WTC11 (cell line): ENCODE measurements at regions not wholly inside any gene's neighbourhood (a gene's known extent, or its start where the extent isn't known, plus 50 kb on each side); places are given as distances from the start of the nearest gene placed in this dataset.

Experiments
- ATAC-seq: fragments of 200-7000 bp; cut with Tn5 transposase; 2 replicates; pipeline ENCODE4 v1.10.0; 2021; ENCODE audit warnings: mild to moderate bottlenecking, moderate library complexity
- CTCF ChIA-PET: fragments of 300-600 bp; sonication (Branson Sonifier 250); formaldehyde crosslinking; loops from one replicate; lab custom pipeline; 2021; ENCODE audit warnings: antibody characterized with exemption; lab: Charles Lee
- POLR2A ChIA-PET: fragments of 350-600 bp; sonication (Branson Sonifier 250); formaldehyde crosslinking; loops from one replicate; lab custom pipeline; 2021; ENCODE audit warnings: antibody characterized with exemption; lab: Charles Lee
- DNase-seq: peaks from one replicate; pipeline ENCODE4 v3.0.0; 2021; ENCODE audit warnings: low spot score
- H3K27ac Mint-ChIP-seq: 2 replicates; pipeline ENCODE4 v1.8.0; 2021; ENCODE audit warnings: mixed read lengths
- H3K27me3 Mint-ChIP-seq: 2 replicates; pipeline ENCODE4 v1.8.0; 2021; ENCODE audit warnings: low read depth, mild to moderate bottlenecking, moderate library complexity, mixed read lengths
- H3K36me3 Mint-ChIP-seq: 2 replicates; pipeline ENCODE4 v1.8.0; 2021; ENCODE audit warnings: mixed read lengths
- H3K4me1 Mint-ChIP-seq: 2 replicates; pipeline ENCODE4 v1.8.0; 2022; ENCODE audit warnings: mixed read lengths
- H3K4me3 Mint-ChIP-seq: 2 replicates; pipeline ENCODE4 v1.8.0; 2021; ENCODE audit warnings: mild to moderate bottlenecking, moderate library complexity, mixed read lengths
- H3K9me3 Mint-ChIP-seq: 2 replicates; pipeline ENCODE4 v1.8.0; 2021; ENCODE audit warnings: mixed read lengths
- AR ChIP-seq: fragments of 250-450 bp; sonication (Bioruptor Pico); IDR thresholded peaks from 2 replicates; pipeline ENCODE4 v1.9.0; 2021; ENCODE audit warnings: mild to moderate bottlenecking
- ATF2 ChIP-seq: sonication (generic); formaldehyde crosslinking; IDR thresholded peaks from 2 replicates; pipeline ENCODE4 v1.8.1; 2022; ENCODE audit warnings: low read depth, missing genetic modification reagents, borderline replicate concordance
- ATF3 ChIP-seq: sonication (generic); formaldehyde crosslinking; conservative IDR thresholded peaks from 2 replicates; pipeline ENCODE4 v1.8.1; 2022; ENCODE audit warnings: mild to moderate bottlenecking, missing genetic modification reagents
- E2F4 ChIP-seq: sonication (generic); formaldehyde crosslinking; IDR thresholded peaks from 2 replicates; pipeline ENCODE4 v1.8.1; 2022; ENCODE audit warnings: low read depth, mild to moderate bottlenecking, moderate library complexity, missing genetic modification reagents, borderline replicate concordance
- ELF4 ChIP-seq: sonication (generic); formaldehyde crosslinking; IDR thresholded peaks from 2 replicates; pipeline ENCODE4 v1.8.1; 2022; ENCODE audit warnings: low read depth, mild to moderate bottlenecking, moderate library complexity, missing genetic modification reagents
- EMX1 ChIP-seq: fragments of 250-450 bp; sonication (Bioruptor Pico); IDR thresholded peaks from 2 replicates; pipeline ENCODE4 v1.8.0; 2021; ENCODE audit warnings: mild to moderate bottlenecking
- ETV6 ChIP-seq: sonication (generic); formaldehyde crosslinking; IDR thresholded peaks from 2 replicates; pipeline ENCODE4 v1.8.1; 2022; ENCODE audit warnings: mild to moderate bottlenecking, missing genetic modification reagents
- FOXK1 ChIP-seq: sonication (generic); formaldehyde crosslinking; IDR thresholded peaks from 2 replicates; pipeline ENCODE4 v1.8.0; 2022; ENCODE audit warnings: mild to moderate bottlenecking, moderate library complexity, missing genetic modification reagents
- FOXP1 ChIP-seq: sonication (generic); formaldehyde crosslinking; IDR thresholded peaks from 2 replicates; pipeline ENCODE4 v1.8.0; 2022; ENCODE audit warnings: missing genetic modification reagents, mild to moderate bottlenecking, moderate library complexity, borderline replicate concordance
- IRF1 ChIP-seq: sonication (generic); formaldehyde crosslinking; IDR thresholded peaks from 2 replicates; pipeline ENCODE4 v1.8.0; 2023; ENCODE audit warnings: missing genetic modification reagents
- MXD4 ChIP-seq: fragments of 250-450 bp; sonication (Bioruptor Pico); IDR thresholded peaks from 2 replicates; pipeline ENCODE4 v1.8.0; 2021; ENCODE audit warnings: mild to moderate bottlenecking, moderate library complexity, borderline replicate concordance
- MYBL2 ChIP-seq: sonication (generic); formaldehyde crosslinking; IDR thresholded peaks from 2 replicates; pipeline ENCODE4 v1.8.1; 2023; ENCODE audit warnings: mild to moderate bottlenecking, moderate library complexity, missing genetic modification reagents
- NR3C1 ChIP-seq: sonication (generic); formaldehyde crosslinking; conservative IDR thresholded peaks from 2 replicates; pipeline ENCODE4 v1.8.1; 2023; ENCODE audit warnings: low read depth, mild to moderate bottlenecking, missing genetic modification reagents
- RELA ChIP-seq: sonication (generic); formaldehyde crosslinking; IDR thresholded peaks from 2 replicates; pipeline ENCODE4 v1.8.1; 2022; ENCODE audit warnings: missing genetic modification reagents, mild to moderate bottlenecking, borderline replicate concordance
- SOX15 ChIP-seq: fragments of 250-450 bp; sonication (Bioruptor Pico); IDR thresholded peaks from 2 replicates; pipeline ENCODE4 v1.9.0; 2021; ENCODE audit warnings: mild to moderate bottlenecking
- TCF7 ChIP-seq: sonication (generic); formaldehyde crosslinking; IDR thresholded peaks from 2 replicates; pipeline ENCODE4 v1.8.0; 2022; ENCODE audit warnings: mild to moderate bottlenecking, low read depth, missing genetic modification reagents, moderate library complexity
- TEAD4 ChIP-seq: sonication (generic); formaldehyde crosslinking; IDR thresholded peaks from 2 replicates; pipeline ENCODE4 v1.8.0; 2022; ENCODE audit warnings: mild to moderate bottlenecking, missing genetic modification reagents
- TP53 ChIP-seq: sonication (generic); formaldehyde crosslinking; IDR thresholded peaks from 2 replicates; pipeline ENCODE4 v1.8.1; 2023; ENCODE audit warnings: mild to moderate bottlenecking, missing genetic modification reagents
- ZBTB21 ChIP-seq: sonication (generic); formaldehyde crosslinking; IDR thresholded peaks from 2 replicates; pipeline ENCODE4 v1.8.1; 2023; ENCODE audit warnings: mild to moderate bottlenecking, missing genetic modification reagents, borderline replicate concordance
- ZBTB43 ChIP-seq: sonication (generic); formaldehyde crosslinking; IDR thresholded peaks from 2 replicates; pipeline ENCODE4 v1.8.1; 2023; ENCODE audit warnings: mild to moderate bottlenecking, missing genetic modification reagents
- ZNF219 ChIP-seq: sonication (generic); formaldehyde crosslinking; IDR thresholded peaks from 2 replicates; pipeline ENCODE4 v1.8.0; 2023; ENCODE audit warnings: missing genetic modification reagents, mild to moderate bottlenecking, borderline replicate concordance
- ZNF317 ChIP-seq: sonication (generic); formaldehyde crosslinking; IDR thresholded peaks from 2 replicates; pipeline ENCODE4 v1.8.1; 2023; ENCODE audit warnings: low read depth, mild to moderate bottlenecking, moderate library complexity, missing genetic modification reagents, borderline replicate concordance
- ZNF416 ChIP-seq: fragments of 250-450 bp; sonication (Bioruptor Pico); IDR thresholded peaks from 2 replicates; pipeline ENCODE4 v1.9.0; 2021; ENCODE audit warnings: mild to moderate bottlenecking, inconsistent platforms
- ZNF423 ChIP-seq: fragments of 250-450 bp; sonication (Bioruptor Pico); IDR thresholded peaks from 2 replicates; pipeline ENCODE4 v2.1.2; 2022; ENCODE audit warnings: mild to moderate bottlenecking, moderate library complexity

- POLR2A ChIA-PET: interaction anchor here (0.5 kb wide), 1 partner anchor 14 kb away, joined by 3 read pairs; no protein-coding TSS in a partner anchor
- no peak for TF ChIP-seq ZNF416 (CRISPR knock-in tag)
- TF ChIP-seq ZNF317 (CRISPR knock-in tag): no peak
- no peak for TF ChIP-seq TEAD4 (CRISPR knock-in tag)
- TF ChIP-seq NR3C1 (CRISPR knock-in tag): no peak
- no peak for TF ChIP-seq FOXP1 (CRISPR knock-in tag)
- no peak for TF ChIP-seq E2F4 (CRISPR knock-in tag)
- TF ChIP-seq ELF4: no peak
- TF ChIP-seq SOX15 (CRISPR knock-in tag): no peak
- TF ChIP-seq IRF1 (CRISPR knock-in tag): no peak
- no peak for TF ChIP-seq ZNF423 (CRISPR knock-in tag)
- no peak for TF ChIP-seq ATF3 (CRISPR knock-in tag)
- no peak for TF ChIP-seq MYBL2 (CRISPR knock-in tag)
- no peak for TF ChIP-seq MXD4 (CRISPR knock-in tag)
- TF ChIP-seq ZBTB21 (CRISPR knock-in tag): no peak
- CTCF ChIA-PET: no interaction called here
- Mint-ChIP-seq H3K27me3 (peaks cover 2% of the 10 kb centered on the region; the same call in 1 of the 2 replicates), H3K9me3 (peaks cover 29% of the 10 kb centered on the region), H3K4me3 (no peak overlapping the region), H3K4me1 (peaks cover 24% of the 10 kb centered on the region), H3K27ac (no peak overlapping the region), H3K36me3 (peaks cover 9% of the 10 kb centered on the region)
- ATAC-seq (no peak), DNase-seq (no peak)
These were observed 311.3 kb downstream of the MYCN start for GRCh38 chr2:16251511-16252225.

GRCh38 chr2:16250886-16251285, 310.5 kb downstream of the MYCN start:
- TF ChIP-seq IRF1 (CRISPR knock-in tag): no peak
- TF ChIP-seq ZNF219 (CRISPR knock-in tag): no peak
- no peak for TF ChIP-seq RELA (CRISPR knock-in tag)
- no peak for TF ChIP-seq NR3C1 (CRISPR knock-in tag)
- TF ChIP-seq E2F4 (CRISPR knock-in tag): no peak
- no peak for TF ChIP-seq EMX1
- TF ChIP-seq TP53: no peak
- TF ChIP-seq TCF7 (CRISPR knock-in tag): no peak
- no peak for TF ChIP-seq TEAD4 (CRISPR knock-in tag)
- TF ChIP-seq ZBTB43 (CRISPR knock-in tag): no peak
- TF ChIP-seq ATF2 (CRISPR knock-in tag): no peak
- no peak for TF ChIP-seq ATF3 (CRISPR knock-in tag)
- TF ChIP-seq ETV6: no peak
- no peak for TF ChIP-seq FOXK1
- no peak for TF ChIP-seq AR (CRISPR knock-in tag)
- CTCF ChIA-PET: no interaction called here
- Mint-ChIP-seq H3K4me1 (peaks cover 23% of the 10 kb centered on the region), H3K9me3 (peaks cover 25% of the 10 kb centered on the region), H3K4me3 (no peak overlapping the region), H3K27me3 (peaks cover 2% of the 10 kb centered on the region; the same call in 1 of the 2 replicates), H3K27ac (no peak overlapping the region), H3K36me3 (peaks cover 9% of the 10 kb centered on the region)
- DNase-seq (no peak), ATAC-seq (no peak)
- POLR2A ChIA-PET: interaction anchor here (0.5 kb wide), 1 partner anchor 15 kb away, joined by 3 read pairs; no protein-coding TSS in a partner anchor
